PC-9 (cell line): ENCODE measurements at regions not wholly inside any gene's neighbourhood (a gene's known extent, or its start where the extent isn't known, plus 50 kb on each side); places are given as distances from the start of the nearest gene placed in this dataset.

Source experiments
- EZH2 ChIP-seq: fragments of 200-600 bp; sonication (generic); IDR thresholded peaks from 2 replicates; pipeline ENCODE4 v1.8.0; 2017; ENCODE audit warnings: antibody characterized with exemption, low read depth
- TF ChIP-seq, protein P1 (sequence below): fragments of 200-600 bp; sonication (generic); conservative IDR thresholded peaks from 2 replicates; pipeline ENCODE4 v1.6.1; 2017; ENCODE audit warnings: mixed run types, antibody characterized with exemption, mild to moderate bottlenecking, moderate library complexity

DNA sequence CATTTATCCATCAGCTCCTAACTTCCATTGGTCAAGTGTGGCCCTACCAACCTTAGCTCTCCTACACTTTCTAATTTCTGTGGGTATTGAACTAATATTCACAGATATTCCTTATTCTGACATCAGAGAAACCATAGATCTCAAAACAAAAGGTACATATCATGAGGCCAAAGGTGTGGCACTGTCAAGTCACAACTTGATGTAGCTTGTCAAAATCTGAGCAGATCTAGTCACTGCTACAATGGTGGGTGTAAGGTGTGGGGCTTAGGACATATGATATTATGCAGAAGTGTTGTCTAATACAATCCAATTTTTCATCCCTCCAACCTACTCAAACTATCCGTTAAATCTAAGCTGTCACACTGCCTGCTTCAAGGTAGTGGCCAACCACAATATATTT is 114.0 kb upstream of the FAR2 start:
- TF ChIP-seq, protein P1, sequence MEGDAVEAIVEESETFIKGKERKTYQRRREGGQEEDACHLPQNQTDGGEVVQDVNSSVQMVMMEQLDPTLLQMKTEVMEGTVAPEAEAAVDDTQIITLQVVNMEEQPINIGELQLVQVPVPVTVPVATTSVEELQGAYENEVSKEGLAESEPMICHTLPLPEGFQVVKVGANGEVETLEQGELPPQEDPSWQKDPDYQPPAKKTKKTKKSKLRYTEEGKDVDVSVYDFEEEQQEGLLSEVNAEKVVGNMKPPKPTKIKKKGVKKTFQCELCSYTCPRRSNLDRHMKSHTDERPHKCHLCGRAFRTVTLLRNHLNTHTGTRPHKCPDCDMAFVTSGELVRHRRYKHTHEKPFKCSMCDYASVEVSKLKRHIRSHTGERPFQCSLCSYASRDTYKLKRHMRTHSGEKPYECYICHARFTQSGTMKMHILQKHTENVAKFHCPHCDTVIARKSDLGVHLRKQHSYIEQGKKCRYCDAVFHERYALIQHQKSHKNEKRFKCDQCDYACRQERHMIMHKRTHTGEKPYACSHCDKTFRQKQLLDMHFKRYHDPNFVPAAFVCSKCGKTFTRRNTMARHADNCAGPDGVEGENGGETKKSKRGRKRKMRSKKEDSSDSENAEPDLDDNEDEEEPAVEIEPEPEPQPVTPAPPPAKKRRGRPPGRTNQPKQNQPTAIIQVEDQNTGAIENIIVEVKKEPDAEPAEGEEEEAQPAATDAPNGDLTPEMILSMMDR = no peak
- TF ChIP-seq EZH2 = no peak
